Lung (tissue), 11 donors: ENCODE measurements at regions not wholly inside any gene's neighbourhood (a gene's known extent, or its start where the extent isn't known, plus 50 kb on each side); places are given as distances from the start of the nearest gene placed in this dataset.
A peak's percentile ranks its signal among the peaks of the same experiment; 100 is the strongest.

ENCODE experiments used
- ATAC-seq: fragments of 200-7000 bp; cut with Tn5 transposase; one replicate; pipeline ENCODE4 v1.9.1; 2020; ENCODE audit warnings: moderate number of reproducible peaks; ENCODE audit not compliant: insufficient read depth, low FRiP score
- DNase-seq, 3 donors: peaks; one replicate each; pipeline ENCODE4 v3.0.0-alpha.2; 2013 to 2017
- H3K27ac ChIP-seq, 2 donors: one replicate each; pipeline ENCODE4 v1.5.1; 2013; ENCODE audit warnings: mild to moderate bottlenecking in 2 of 2, moderate library complexity in 2 of 2, control low read depth in 1 of 2, inconsistent platforms in 1 of 2, low read depth in 1 of 2, low read length in 1 of 2
- H3K27me3 ChIP-seq, 3 donors: one replicate each; pipeline ENCODE4 v1.5.1; 2013; ENCODE audit warnings: low read length in 2 of 3; ENCODE audit not compliant: control insufficient read depth in 3 of 3, insufficient read depth in 3 of 3
- H3K36me3 ChIP-seq, 4 donors: one replicate each; pipeline ENCODE4 v1.5.1; 2013; ENCODE audit warnings: low read length in 4 of 4, mild to moderate bottlenecking in 1 of 4, moderate library complexity in 1 of 4; ENCODE audit not compliant: control insufficient read depth in 4 of 4, insufficient read depth in 4 of 4
- H3K4me1 ChIP-seq, 5 donors: one replicate each; pipeline ENCODE4 v1.5.1; 2013; ENCODE audit warnings: low read length in 5 of 5, mild to moderate bottlenecking in 2 of 5, moderate library complexity in 1 of 5; ENCODE audit not compliant: control insufficient read depth in 5 of 5, insufficient read depth in 5 of 5
- H3K4me3 ChIP-seq: one replicate; pipeline ENCODE4 v1.5.1; 2013; ENCODE audit warnings: mild to moderate bottlenecking, control low read depth, moderate library complexity
- H3K9ac ChIP-seq, 2 donors: one replicate each; pipeline ENCODE4 v1.5.1; 2013; ENCODE audit warnings: low read length in 2 of 2, control low read depth in 1 of 2; ENCODE audit not compliant: insufficient read depth in 1 of 2
- H3K9me3 ChIP-seq, 4 donors: one replicate each; pipeline ENCODE4 v1.5.1; 2013; ENCODE audit warnings: low read length in 3 of 4, mild to moderate bottlenecking in 1 of 4, moderate library complexity in 1 of 4; ENCODE audit not compliant: control insufficient read depth in 4 of 4, insufficient read depth in 3 of 4
- WGBS, 2 donors: extraction: QIAGEN DNeasy Blood & Tissue Kit; methylation state at CpG; one replicate each; pipeline ENCODE4 v1.1.7; 2013; 5-methylcytosine and 5-hydroxymethylcytosine counted together
- TF ChIP-seq, protein P1 (sequence below): IDR thresholded peaks from 2 replicates; pipeline ENCODE4 v1.5.1; 2012; ENCODE audit warnings: mild to moderate bottlenecking; ENCODE audit errors: control extremely low read depth, extremely low read depth
- donor health status: control.
- donor health status: control.
- donor health status: Bipolar disorder and iron deficiency.
- donor health status: healthy.
- donor health status: DM: yes; HTN: yes; CAD: no.

DNA sequence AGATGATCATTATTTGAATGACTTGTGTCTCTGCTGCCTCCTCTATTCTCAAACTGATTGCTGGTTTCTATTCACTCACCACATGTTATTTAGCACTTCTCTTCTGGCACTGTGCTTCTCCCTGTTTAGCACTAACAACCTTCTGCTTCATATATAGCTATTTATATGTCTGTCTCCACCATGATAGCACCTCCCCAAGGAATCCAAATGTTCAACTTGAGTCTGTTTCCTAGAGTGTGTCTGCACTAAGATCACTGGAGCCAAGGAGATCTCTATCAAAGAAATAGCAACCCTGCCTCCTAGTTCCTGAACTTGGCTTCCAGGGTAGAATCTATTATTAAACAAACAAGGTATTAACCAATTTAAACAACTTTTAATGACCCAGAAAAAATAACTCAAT lies 104.5 kb downstream of the CYP26A1 start:
- Histone ChIP-seq H3K4me1 (peaks cover 0 to 5% (median 0%) of the 10 kb centered on the region in 5 donors), H3K4me3 (no peak overlapping the region), H3K36me3 (no peaks in the 10 kb centered on the region), H3K9ac (no peak overlapping the region), H3K27ac (no peak overlapping the region), H3K9me3 (no peaks in the 10 kb centered on the region), H3K27me3 (no peaks in the 10 kb centered on the region)
- no peak for DNase-seq
- TF ChIP-seq, protein P1, sequence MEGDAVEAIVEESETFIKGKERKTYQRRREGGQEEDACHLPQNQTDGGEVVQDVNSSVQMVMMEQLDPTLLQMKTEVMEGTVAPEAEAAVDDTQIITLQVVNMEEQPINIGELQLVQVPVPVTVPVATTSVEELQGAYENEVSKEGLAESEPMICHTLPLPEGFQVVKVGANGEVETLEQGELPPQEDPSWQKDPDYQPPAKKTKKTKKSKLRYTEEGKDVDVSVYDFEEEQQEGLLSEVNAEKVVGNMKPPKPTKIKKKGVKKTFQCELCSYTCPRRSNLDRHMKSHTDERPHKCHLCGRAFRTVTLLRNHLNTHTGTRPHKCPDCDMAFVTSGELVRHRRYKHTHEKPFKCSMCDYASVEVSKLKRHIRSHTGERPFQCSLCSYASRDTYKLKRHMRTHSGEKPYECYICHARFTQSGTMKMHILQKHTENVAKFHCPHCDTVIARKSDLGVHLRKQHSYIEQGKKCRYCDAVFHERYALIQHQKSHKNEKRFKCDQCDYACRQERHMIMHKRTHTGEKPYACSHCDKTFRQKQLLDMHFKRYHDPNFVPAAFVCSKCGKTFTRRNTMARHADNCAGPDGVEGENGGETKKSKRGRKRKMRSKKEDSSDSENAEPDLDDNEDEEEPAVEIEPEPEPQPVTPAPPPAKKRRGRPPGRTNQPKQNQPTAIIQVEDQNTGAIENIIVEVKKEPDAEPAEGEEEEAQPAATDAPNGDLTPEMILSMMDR: no peak
- ATAC-seq: no peak

- Histone ChIP-seq H3K36me3 (no peaks in the 10 kb centered on the region), H3K27ac (peak overlapping the region in 1 of 2 donors; percentile 22), H3K4me1 (peaks cover 0 to 5% (median 0%) of the 10 kb centered on the region in 5 donors), H3K4me3 (no peak overlapping the region), H3K27me3 (no peaks in the 10 kb centered on the region), H3K9me3 (no peaks in the 10 kb centered on the region), H3K9ac (no peak overlapping the region)
- DNase-seq (peak in 2 of 3 donors; percentile 10 to 29), ATAC-seq (no peak)
- TF ChIP-seq, protein P1: no peak
- WGBS, 2 donors: 70 to 76% methylated on average over 14 of the region's 14 CpGs
Measured at GRCh38 chr10:93180482-93180931, 106.8 kb downstream of the CYP26A1 start.

DNA sequence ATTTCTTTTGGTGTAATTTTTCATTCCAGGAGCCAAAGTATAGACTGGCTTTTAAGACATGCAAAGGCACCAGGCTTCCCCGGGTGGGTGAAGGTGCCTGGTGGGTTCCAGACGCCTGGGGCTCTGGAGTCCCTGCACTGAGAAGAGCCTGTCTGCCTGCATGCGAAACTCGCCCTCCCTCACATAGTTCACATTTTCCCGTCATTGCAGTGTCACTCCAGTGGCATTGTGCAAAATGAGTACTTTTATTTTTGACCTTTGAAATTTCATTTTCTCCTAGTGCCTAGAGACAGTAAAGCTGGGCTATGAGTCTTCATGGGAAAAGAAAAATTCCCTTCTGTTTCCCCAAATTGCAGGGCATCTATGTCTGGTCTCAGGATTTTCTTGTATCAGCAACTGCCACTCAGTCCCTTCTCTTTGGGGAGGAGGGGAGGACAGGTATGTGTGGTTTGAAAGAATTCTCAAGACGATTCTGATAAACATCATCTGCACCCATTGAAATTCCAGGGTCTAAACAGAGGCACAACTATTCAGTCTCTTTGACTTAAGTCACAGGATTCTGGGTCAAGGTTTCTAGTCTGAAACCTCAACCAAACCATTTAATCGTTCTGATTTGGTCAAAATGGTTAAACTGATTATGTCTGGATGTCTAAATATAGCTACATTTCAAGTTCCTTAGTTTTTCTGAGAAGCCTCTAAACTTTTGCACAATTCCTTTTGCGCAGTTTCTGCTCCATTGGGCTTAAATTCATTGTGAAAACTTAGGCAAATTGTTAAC lies 107.8 kb downstream of the CYP26A1 start:
- 75 to 82% methylated on average over 8 of the region's 8 CpGs for WGBS, 2 donors
- Histone ChIP-seq H3K4me3 (no peak overlapping the region), H3K4me1 (peaks cover 0 to 5% (median 0%) of the 10 kb centered on the region in 5 donors), H3K27me3 (no peaks in the 10 kb centered on the region), H3K9me3 (no peaks in the 10 kb centered on the region), H3K27ac (no peak overlapping the region), H3K9ac (no peak overlapping the region), H3K36me3 (no peaks in the 10 kb centered on the region)
- ATAC-seq: no peak
- DNase-seq: no peak
- TF ChIP-seq, protein P1: no peak

GRCh38 chr10:93182049-93182327 lies 108.3 kb downstream of the CYP26A1 start:
- no peak for ATAC-seq
- H3K36me3 ChIP-seq: no peaks in the 10 kb centered on the region
- peaks cover 0 to 5% (median 0%) of the 10 kb centered on the region in 5 donors for H3K4me1 ChIP-seq
- H3K27me3 ChIP-seq: no peaks in the 10 kb centered on the region
- TF ChIP-seq, protein P1: no peak
- no peak overlapping the region for H3K9ac ChIP-seq
- no peak overlapping the region for H3K4me3 ChIP-seq
- no peak for DNase-seq
- H3K27ac ChIP-seq: no peak overlapping the region
- 70 to 92% methylated on average over 4 of the region's 4 CpGs for WGBS, 2 donors
- no peaks in the 10 kb centered on the region for H3K9me3 ChIP-seq
